ENCODE measurements at regions not wholly inside any gene's neighbourhood (a gene's known extent, or its start where the extent isn't known, plus 50 kb on each side); places are given as distances from the start of the nearest gene placed in this dataset.
"Not testable (repeated sequence)": the region's sequence is repeated elsewhere in the genome, so short reads cannot be mapped to it uniquely, and the experiment has no call there.

- DNase-seq (ENCODE audit: low spot score), result no peak
Observed at GRCh38 chr4:156391325-156391653, 437.6 kb upstream of the CTSO start.

GRCh38 chr4:156390599-156391324 lies 437.1 kb upstream of the CTSO start:
- DNase-seq (ENCODE audit: low spot score), result no peak

- DNase-seq (ENCODE audit: low spot score), result no peak
Observed at GRCh38 chr4:156388826-156389225, 435.2 kb upstream of the CTSO start.

GRCh38 chr4:156378033-156378665 lies 424.5 kb upstream of the CTSO start:
- no peak for DNase-seq (ENCODE audit: low spot score)

- DNase-seq (ENCODE audit: low spot score), result no peak
Observed at GRCh38 chr4:156377036-156377710, 423.5 kb upstream of the CTSO start.

GRCh38 chr4:156374894-156375293 lies 421.2 kb upstream of the CTSO start:
- DNase-seq (ENCODE audit: low spot score), result no peak

GRCh38 chr4:156374069-156374468 lies 420.4 kb upstream of the CTSO start:
- DNase-seq (ENCODE audit: low spot score), result peak; percentile 39

- DNase-seq (ENCODE audit: low spot score), result not testable (repeated sequence)
Observed at GRCh38 chr4:156367502-156367901, 413.8 kb upstream of the CTSO start.

GRCh38 chr4:156362581-156362980 lies 408.9 kb upstream of the CTSO start:
- DNase-seq (ENCODE audit: low spot score), result no peak

GRCh38 chr4:156347412-156348075 lies 393.9 kb upstream of the CTSO start:
- DNase-seq (ENCODE audit: low spot score), result peak; percentile 79

- no peak for DNase-seq (ENCODE audit: low spot score)
Observed at GRCh38 chr4:156346959-156347385, 393.3 kb upstream of the CTSO start.

- no peak for DNase-seq (ENCODE audit: low spot score)
Observed at GRCh38 chr4:156344397-156344796, 390.7 kb upstream of the CTSO start.

GRCh38 chr4:156336511-156336910 lies 382.8 kb upstream of the CTSO start:
- peak; percentile 2 for DNase-seq (ENCODE audit: low spot score)

GRCh38 chr4:156335721-156336120 lies 382.1 kb upstream of the CTSO start:
- DNase-seq (ENCODE audit: low spot score), result no peak

GRCh38 chr4:156330436-156331031 lies 376.9 kb upstream of the CTSO start:
- no peak for DNase-seq (ENCODE audit: low spot score)

GRCh38 chr4:156329779-156330178 lies 376.1 kb upstream of the CTSO start:
- DNase-seq (ENCODE audit: low spot score), result no peak

- DNase-seq (ENCODE audit: low spot score), result no peak
Observed at GRCh38 chr4:156328882-156329281, 375.2 kb upstream of the CTSO start.

GRCh38 chr4:156326246-156326645 lies 372.6 kb upstream of the CTSO start:
- no peak for DNase-seq (ENCODE audit: low spot score)

- DNase-seq (ENCODE audit: low spot score), result no peak
Observed at GRCh38 chr4:156322592-156322991, 368.9 kb upstream of the CTSO start.

- DNase-seq (ENCODE audit: low spot score), result no peak
Observed at GRCh38 chr4:156321203-156321602, 367.5 kb upstream of the CTSO start.

GRCh38 chr4:156313497-156313896 lies 359.8 kb upstream of the CTSO start:
- DNase-seq (ENCODE audit: low spot score), result no peak

- peak; percentile 3 for DNase-seq (ENCODE audit: low spot score)
Observed at GRCh38 chr4:156312261-156312847, 358.7 kb upstream of the CTSO start.

Measured in SW480 (cell line).